CD4-positive, alpha-beta T cell treated with Interferon alpha-2 for 1 hour (primary cell): ENCODE measurements at regions not wholly inside any gene's neighbourhood (a gene's known extent, or its start where the extent isn't known, plus 50 kb on each side); places are given as distances from the start of the nearest gene placed in this dataset.
"Not testable (repeated sequence)": the region's sequence is repeated elsewhere in the genome, so short reads cannot be mapped to it uniquely, and the experiment has no call there.

ENCODE experiments used
- DNase-seq, 2 donors: peaks; one replicate each; pipeline ENCODE4 v3.0.0-alpha.2; 2020 to 2022

DNA sequence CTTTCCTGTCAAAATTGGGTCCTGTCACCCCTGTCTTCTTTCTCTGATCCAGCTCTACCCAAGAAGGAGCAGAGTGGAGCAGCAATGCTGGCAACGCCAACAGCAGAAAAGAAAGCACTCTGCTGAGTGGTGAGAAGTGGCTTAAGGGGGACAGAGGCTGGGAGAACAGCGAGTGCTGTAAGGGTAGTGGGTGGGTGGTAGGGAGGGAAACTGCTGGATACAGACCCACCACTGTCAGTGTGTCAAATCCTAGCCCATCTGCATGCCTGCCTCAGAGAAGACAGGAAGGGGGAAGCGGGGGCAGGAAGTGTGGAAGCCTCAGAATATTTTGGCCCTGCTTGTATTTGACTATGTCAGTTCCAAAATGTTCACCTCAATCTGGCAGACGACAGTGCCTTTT is 170.4 kb upstream of the MAST4 start:
- DNase-seq = no peak

DNA sequence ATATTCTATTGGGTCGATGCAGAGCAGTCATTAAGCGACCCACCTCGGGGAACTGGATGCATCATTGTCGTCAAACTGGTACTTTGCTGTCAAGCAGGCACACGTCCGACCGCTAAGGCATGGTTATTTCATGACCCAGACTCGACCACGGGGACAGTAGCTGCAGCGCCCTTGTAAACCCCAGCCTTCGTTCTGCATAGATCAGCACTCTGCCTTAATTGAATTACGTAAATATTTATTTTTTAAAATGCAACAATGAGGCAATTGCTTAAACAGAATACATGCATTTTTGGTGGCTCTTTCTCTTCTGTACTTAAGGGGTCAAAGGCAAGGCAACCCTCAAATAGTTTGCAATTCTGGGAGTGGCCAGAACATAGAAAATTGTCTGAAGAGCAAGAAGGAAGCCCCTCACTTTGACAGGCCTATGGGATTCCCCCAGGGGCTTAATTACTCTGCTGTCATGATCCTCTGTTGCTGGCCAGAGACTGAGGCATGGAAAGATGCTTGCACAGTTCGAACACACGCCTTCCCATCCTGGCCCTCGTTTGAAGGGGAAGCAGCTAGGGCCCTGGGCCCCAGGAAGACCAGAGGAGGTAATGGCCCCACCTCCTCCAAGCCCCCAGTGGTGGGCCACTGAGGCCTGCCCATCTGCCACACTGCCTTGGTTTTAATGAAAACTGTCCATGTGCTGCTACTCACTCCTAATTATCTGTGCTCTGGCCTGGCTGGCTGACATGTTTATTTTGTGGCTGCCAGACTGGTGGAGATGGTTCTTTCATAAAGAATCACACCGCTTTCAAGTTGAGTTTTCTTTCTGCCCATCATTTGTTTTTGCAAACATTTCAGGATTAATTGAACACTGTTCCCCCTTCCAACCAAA is 169.7 kb upstream of the MAST4 start:
- DNase-seq = no peak

DNA sequence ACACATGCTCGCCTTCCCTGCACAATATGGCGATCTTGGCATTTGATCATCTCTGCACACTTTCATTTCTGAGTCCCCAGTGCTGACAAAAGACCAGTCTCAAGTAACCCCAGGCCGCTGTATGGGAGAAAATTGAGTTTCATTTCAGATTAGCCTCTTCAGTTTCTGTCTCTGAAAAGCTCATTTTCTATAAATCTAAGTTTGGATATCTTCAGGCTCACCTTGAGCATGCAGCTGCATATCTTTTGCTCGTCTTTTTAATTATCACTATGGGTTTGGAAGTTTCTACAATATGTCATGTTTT is 169.1 kb upstream of the MAST4 start:
- no peak for DNase-seq

DNA sequence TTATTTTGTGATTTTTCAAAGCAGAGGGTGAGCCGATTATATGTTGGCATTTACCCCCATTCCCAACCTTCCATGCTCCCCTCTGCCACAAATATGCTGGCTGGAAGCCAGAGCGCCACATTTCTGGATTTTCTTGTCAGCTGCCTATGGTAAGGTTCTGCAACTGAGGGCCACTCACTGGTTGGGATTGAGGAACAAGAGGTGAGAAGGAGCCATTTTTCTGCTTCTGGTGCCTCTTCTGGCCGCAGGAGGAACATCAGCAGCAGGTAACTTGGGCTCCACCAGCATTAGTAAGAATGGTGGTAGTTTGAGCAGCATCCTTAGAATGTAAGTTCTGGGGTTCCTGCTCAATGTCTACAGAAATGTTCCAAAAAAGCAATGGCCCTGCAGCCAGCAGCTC is 159.5 kb upstream of the MAST4 start:
- DNase-seq = no peak

DNA sequence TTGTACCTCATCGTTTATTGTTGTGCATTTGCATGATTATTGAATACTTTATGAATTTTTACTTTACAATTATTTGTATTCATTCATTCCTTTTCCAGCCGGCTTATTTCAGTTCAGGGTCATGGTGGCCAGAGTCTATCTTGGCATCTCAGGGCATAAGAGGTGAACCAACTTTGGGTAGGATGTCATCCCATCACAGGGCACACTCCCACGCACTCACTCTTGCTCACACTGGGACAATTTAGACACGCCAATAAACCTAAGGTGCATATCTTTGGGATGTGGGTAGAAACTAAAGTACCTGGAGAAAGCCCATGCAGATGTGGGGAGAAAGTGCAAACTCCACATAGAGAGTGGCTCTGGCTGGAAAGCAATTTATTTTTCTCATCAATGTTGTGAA is 158.1 kb upstream of the MAST4 start:
- DNase-seq = no peak

DNA sequence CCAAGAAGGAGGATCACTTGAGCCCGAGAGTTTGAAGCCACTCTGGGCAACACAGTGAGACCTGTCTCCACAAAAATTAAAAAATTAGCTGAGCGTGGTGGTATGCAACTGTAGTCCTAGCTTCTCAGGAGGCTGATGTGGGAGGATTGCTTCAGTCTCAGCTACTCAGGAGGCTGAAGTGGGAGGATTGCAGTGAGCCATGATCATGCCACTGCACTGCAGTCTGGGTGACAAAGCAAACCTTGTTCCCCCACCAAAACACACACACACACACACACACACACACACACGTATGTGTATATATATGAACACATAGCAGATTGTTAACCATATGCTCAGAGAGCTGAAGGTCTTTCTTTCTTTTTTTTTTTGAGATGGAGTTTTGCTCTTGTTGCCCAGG is 157.5 kb upstream of the MAST4 start:
- no peak for DNase-seq

DNA sequence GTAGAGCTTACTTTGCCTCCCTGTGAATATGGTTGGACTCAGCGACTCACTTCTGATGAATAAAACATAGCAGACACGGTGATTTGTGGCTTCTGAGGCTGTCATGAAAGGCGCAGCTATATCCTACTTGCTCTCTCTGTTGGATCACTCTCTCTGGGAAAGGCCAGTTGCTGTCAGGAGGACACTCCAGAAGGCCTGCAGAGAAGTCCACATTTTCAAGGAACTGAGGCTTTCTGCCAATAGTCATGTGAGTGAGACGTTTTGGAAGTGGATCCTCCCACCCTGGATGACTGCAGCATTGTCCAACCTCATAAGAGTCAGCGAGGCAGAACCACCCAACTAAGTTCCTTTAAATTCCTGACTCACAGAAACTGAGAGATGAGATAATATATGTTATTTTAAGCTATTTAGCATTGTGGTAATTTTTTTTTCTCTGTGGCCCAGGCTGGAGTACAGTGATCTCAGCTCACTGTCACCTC is 156.0 kb upstream of the MAST4 start:
- DNase-seq = no peak

DNA sequence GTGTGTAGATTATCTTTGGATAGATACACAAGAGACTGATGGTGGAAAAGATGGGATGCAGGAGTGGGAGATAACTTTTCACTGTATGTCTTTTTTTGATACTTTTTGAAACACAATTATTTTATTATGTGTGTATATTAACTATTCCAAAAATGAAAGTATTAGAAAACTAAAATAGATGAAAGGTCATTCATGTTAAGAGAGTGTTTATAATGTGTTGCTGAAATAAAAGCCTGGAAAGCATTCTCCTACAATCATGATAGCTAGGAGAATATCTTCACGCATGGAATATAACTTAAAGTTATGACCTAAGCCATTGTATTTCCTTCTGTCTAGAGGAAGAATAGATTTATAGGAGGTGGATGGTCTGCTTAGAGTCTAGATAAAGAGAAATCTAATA is 154.8 kb upstream of the MAST4 start:
- DNase-seq = no peak

DNA sequence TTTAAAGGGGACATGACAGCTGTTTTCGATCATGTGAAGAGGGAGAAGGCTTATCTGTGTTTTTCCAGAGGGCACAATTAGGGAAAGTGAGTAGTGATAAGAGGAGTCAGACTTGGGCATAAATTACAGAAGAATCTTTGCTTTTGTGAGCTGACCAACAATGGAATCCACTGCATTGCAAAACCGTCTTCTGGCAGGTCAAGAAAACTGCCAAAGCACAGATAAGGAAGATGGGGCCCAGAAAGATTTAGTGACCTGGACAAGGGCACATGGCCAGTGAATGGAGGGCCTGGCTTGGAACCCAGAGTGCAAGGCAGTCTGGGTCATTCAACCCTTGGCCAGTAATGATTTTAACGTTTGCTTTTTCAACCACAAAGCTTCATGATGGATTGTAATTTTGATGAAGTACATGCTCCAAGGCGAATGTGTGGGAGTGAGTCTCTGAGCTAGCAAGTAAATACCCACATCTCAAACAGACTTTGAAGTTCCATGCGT is 153.2 kb upstream of the MAST4 start:
- no peak for DNase-seq

DNA sequence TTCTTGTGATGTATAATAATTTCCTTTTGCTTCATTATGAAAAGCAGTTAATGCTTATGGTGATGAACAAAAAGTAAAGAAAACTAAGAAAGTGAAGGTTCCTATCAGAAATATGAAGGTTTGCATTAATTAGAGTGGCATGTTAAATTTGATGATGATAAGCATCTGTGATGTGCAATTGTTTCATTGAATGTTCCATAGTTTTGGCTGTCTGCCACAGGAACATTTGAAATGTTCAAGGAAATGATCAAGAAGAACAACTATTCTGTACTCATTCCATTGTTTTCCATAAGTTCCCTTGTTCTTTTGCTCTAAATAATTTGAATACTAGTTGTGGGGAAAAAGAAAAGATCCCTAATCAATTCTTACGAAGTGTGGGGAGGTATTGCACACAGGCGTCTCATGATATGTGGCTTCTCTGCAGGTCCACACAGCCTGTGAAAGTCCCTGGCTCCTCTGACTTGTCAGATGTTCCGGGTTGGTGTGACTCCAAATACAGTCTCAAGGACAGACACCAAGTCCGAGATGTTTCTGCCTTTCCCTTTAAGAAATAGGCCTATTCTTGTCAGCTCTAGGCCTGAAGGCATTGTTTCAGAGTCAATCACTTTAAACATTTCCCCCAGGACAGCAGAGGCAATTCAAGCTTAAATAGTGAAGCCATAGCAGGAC is 152.6 kb upstream of the MAST4 start:
- no peak for DNase-seq

DNA sequence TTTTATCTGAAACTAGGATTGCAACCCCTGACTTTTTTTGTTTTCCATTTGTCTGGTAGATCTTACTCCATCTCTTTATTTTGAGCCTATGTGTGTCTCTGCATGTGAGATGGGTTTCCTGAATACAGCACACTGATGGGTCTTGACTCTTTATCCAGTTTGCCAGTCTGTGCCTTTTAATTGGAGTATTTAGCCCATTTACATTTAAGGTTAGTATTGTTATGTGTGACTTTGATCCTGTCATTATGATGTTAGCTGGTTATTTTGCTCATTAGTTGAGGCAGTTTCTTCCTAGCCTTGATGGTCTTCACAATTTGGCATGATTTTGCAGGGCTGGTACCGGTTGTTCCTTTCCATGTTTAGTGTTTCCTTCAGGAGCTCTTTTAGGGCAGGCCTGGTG is 148.1 kb upstream of the MAST4 start:
- not testable (repeated sequence) for DNase-seq

DNA sequence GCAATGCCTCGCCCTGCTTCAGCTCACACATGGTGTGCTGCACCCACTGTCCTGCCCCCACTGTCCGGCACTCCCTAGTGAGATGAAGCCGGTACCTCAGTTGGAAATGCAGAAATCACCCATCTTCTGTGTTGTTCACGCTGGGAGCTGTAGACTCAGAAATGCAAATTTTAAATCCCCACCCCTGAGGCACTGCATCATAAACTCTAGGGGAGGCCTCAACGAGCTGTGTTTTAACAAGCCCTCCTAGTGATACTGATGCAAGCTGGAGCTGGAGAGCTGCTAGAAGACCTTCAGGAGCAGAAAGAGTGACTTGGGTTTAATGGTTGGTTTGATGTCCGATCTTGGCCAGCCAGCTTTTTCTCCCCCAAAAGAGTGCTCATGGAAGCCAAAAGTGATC is 146.0 kb upstream of the MAST4 start:
- no peak for DNase-seq

DNA sequence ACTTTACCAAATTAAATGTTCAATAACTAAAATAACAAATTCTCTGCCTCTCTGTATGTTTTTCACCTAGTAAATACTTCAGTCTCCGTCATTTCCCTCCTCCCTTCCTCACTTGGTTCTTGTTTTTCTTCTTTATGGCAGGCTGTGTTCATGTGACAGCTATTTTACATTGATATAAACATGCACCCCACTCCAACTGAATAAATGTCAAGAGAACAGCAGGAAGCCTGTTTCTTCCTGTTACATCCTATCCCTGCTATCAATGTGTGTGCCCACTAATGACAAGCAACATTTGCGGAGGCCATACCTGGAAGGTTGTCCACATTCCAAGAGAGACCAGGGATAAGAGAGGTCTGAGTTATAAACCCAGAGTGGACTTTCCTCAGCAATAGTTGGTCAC is 145.2 kb upstream of the MAST4 start:
- no peak for DNase-seq

DNA sequence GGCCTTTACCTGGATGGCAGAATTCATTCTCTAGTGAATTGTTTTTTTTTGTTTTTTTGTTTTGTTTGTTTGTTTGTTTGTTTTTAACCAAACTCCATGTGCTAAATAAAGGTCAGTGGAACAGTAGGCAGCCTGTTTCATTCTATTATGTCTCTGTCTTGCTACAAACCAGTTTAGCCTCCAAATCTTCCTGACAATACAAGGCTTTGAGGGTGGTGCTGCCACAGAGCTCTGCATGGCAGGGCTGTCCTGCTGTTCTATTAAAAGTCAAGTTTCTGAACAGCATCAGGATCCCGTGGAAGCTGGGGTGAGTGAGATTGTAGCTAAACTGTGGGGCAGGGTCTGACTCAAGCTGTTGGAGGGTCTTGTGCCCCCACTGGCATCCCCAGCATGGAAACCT is 144.1 kb upstream of the MAST4 start:
- DNase-seq = no peak

DNA sequence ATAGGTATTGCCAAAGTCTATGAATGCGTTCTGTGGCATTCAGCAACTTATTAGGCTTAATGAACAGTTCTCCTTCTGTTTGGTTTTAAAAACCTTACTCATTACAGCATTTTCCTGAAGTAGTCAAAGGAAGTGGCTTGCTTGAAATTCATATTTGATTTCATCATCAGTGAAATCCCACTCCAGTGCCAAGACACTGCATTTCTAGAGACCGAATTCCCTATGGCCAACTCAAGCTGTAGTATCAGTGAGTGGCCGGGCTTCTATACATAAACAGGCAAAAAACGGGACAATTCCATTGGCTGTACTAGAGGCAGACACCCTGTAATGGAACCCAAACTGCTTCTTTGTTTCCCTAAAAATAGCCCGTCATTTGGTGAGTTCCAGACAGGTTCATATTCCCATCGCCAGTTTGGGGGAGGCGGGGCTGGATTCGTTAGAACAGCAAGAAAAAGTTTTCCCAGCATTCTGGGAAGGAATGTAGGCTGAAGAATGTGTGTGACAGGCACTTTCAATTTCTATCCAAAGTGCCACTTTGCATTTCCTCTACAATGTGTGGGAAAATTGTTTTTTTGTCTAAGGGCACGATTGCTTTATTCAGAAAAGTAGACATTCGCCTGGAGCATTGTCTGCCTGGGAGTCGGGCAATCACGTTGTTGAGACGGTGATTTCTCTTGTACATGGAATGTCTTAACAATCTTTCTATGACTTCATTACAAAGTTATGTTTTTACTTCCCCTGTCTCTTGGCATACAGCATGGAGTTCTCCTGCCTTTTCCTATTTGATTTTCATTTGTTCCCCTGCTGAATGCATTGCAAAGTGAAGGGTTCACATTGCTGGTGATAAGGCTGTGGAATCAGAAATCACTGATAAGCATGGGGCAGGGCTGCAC is 141.8 kb upstream of the MAST4 start:
- DNase-seq = no peak

DNA sequence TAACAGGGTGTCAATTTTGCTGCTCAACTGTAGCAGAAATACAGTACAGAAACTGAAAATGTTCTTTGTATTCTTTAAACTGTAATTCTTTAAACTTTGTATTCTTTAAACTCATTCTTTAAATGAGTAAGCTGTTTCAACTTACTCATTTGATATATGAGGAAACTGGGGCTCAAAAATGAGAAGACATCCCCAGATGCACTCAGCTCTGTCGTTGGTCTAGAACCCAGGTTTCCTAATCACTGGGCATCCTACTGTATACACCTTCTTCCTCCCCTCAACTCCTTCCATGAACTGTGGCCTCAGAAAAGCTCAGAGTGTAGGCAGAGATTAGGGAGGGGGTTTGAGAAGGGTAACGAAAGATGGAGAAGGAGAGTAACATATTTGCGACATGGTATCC is 136.5 kb upstream of the MAST4 start:
- DNase-seq = no peak

DNA sequence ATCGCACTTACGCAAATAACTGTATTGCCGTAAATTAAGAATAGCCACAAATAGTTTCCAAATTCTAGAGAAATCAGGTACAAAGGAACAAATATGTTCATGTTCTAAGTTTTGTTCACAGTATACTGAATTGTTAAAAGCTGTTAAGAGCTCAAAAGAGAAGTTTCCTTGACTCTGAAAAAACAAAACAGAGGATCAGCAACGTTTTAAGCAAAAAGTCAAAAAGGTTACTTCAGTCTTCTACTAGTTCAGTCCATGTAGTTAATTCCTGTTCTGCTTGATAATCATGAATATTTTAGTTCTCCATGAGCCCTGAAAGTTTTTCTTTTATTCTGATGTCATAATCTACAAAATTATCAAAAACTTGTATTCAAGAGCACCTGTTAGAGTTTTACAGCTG is 128.6 kb upstream of the MAST4 start:
- DNase-seq = no peak

DNA sequence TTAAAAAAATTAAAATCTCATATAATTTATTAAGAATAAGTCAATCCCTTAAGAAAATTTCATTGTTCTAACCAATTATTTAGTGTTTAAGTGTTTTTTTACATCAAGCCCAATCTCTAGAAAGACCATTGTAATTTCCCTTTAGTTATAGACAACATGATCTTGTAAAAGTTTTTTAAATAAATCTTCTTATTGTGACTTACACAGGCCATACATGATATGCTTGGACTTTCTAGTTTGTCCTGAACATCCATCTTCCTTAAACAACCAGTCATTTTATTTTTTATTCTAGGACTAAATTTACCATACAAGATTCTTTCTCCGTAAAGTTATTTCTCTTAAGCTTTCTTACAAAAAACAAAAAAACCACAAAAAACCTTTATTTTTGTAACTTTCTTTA is 126.5 kb upstream of the MAST4 start:
- DNase-seq = no peak

DNA sequence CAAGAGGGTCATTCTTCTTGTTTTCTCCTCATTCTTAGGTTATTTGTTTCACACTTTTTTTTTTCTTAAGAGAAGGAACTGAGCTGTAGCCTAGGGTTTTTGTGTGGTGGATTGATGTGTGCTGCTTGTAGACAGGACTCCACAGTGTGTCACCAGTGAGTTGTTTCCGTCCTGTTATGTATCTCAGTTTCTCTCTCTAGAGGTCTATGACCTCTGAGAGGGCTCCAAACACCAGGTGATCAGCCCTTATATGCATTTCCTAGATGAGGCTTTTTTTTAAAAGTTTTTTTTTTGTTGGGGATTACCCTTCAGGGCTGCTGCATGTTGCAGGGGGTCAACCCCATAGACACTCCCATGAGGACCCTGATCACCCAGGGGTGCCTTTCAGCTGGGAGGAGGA is 124.2 kb upstream of the MAST4 start:
- DNase-seq = no peak

DNA sequence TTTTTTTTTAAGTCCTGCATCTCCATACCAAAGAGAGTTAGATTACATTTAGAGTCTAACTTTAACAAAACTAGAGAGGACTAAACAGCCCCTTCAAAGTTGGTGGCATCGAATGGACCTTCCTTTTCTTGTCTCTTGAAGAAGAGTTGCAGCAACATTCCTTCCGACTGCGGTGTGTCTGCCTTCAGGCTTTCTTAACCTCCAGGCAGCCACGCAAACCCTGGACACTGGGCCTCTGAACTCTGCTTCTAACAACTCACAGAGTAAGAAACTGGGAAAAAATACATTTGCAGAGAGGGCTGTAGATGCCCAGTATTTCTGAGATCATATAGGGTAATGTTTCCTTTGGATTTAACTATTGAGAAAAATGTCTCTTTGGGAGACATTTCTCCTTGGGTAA is 120.5 kb upstream of the MAST4 start:
- DNase-seq = no peak

DNA sequence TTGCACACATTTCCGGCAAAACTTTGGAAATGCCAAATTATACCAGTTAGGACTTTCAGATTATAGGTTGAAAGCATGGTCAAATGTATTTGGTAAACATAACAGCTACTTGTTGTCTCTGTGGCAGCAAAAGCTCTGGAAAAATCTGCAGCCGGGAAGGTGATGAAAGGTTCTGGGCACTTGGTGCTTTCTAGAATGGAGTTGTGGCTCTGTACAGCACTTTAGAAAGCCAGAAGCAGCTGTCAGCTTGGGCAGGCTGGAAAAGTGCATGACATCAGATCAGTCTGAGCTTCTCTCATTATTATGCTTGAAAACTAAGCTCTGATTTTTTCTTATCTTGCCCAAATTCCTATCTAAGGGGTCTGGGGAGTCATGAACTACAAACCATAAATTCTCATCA is 118.6 kb upstream of the MAST4 start:
- DNase-seq = no peak

DNA sequence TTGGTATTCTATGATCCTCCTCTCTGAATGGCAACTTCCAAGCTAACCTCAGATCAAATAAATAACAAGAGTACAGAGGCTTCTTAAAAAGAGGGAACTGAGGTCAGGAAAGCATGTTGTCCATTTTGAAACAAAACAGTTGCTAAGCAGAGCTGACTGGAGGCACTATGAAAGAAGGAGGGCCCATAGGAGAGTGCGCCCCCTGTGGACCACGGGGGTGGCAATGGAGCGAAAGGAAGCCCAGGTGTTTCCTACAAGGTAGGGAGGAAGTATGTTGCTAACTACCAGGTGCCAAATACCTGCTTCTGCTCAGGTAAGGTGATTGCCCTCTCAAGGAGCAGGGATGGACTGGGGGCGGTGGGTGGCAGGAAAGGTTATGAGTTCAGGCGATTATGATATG is 101.8 kb upstream of the MAST4 start:
- no peak for DNase-seq

DNA sequence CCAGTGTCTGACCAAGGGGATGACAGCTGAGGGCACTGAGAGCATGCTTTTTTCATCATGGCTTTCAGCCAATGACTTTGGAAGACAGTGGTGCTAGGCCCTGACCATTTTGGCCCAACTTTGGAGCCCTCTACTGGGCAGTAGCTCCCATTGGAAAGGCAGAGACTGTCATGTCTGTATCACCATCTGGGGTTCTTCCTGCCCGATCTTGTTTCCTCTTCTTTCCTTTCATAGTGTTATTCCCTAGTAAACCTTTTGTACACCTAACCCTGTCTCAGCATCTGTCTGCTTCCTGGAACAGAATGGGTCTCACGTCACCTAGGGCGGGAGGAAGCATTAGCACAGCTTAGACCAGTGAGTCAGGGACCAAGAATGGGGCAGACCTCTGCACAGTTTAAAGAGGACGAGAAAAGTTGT is 97.4 kb upstream of the MAST4 start:
- DNase-seq = no peak
